ENCODE measurements at regions not wholly inside any gene's neighbourhood (a gene's known extent, or its start where the extent isn't known, plus 50 kb on each side); places are given as distances from the start of the nearest gene placed in this dataset.
A peak's percentile ranks its signal among the peaks of the same experiment; 100 is the strongest.

- DNase-seq (ENCODE audit: low read depth), result no peak
Measured at GRCh38 chr12:42855362-42855950, 265.9 kb upstream of the PRICKLE1 start.

DNA sequence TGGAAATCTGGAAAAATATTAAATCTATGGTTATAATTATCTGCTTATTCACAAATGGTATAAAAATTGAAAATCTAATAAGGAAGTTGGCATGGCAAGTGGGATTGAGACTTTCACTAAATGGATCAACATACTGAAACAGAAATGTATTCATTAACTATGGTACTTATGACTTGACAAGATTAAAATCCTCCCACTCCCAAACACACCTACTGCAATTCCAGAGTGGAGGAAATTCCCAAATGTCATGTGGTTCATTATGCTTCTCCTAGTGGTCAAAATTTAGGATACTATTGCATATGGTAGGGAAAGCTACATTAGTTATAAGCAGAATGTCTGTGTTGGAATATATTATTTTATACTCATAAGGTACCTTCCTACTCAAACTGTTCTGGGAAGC, 265.3 kb upstream of the PRICKLE1 start:
- DNase-seq (ENCODE audit: low read depth), result no peak

DNA sequence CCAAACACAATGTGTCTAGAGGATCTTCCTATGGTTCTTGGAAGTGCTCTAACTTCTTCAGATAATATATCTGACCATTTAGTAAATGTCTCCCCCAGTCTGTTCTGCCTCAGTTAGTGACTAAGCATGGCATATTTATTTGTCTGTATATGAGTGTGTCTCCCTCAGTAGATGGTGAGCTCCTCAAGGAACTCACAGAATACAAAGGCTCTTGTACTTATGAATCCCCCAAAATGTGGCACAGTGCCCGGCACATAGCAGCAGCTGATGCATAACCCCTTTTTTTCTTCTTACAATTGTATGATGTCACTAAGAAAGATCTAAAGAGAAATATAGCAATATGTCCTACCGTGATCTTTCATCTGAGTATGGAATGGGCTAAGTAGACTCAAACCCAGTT, 264.7 kb upstream of the PRICKLE1 start:
- DNase-seq (ENCODE audit: low read depth), result no peak

- DNase-seq (ENCODE audit: low read depth), result no peak
Measured at GRCh38 chr12:42853370-42854140, 264.0 kb upstream of the PRICKLE1 start.

- DNase-seq (ENCODE audit: low read depth), result no peak
Measured at GRCh38 chr12:42846782-42847181, 257.2 kb upstream of the PRICKLE1 start.

GRCh38 chr12:42834062-42834461, 244.5 kb upstream of the PRICKLE1 start:
- no peak for DNase-seq (ENCODE audit: low read depth)

- DNase-seq (ENCODE audit: low read depth), result no peak
Measured at GRCh38 chr12:42828836-42829235, 239.3 kb upstream of the PRICKLE1 start.

DNA sequence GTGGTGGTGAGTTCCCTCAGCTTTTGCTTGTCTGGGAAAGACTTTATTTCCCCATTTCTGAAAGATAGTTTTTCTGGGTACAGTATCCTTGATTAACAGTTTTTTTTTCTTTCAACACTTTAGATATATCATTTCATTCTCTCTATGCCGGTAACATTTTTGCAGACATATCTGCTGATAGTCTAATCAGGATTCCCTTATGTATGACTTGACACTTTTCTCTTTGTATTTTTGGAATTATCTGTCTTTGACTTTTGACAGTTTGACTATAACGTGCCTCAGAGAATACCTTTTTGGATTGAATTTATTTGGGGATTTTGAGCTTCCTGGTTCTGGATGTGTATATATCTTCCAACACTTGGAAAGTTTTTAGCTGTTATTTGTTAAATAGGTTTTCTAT, 234.8 kb upstream of the PRICKLE1 start:
- DNase-seq (ENCODE audit: low read depth), result no peak

DNA sequence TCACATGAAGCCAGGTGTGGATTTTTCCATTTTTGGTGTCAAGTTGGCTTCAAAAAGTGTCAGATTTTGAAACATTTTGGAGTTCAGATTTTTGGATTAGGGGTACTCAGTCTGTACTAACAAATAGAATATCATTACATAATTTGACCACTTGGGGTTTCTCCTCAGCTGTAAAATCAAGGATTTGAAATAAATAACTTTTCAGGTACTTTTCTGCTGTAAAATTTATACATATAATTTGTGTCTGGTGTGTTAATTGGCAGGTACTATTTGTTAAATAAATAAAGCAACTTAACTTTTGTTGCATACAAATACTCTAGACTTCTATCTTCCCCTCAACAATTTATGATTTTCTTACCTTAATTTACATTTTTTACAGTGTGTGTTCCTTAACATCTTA, 234.1 kb upstream of the PRICKLE1 start:
- no peak for DNase-seq (ENCODE audit: low read depth)

DNA sequence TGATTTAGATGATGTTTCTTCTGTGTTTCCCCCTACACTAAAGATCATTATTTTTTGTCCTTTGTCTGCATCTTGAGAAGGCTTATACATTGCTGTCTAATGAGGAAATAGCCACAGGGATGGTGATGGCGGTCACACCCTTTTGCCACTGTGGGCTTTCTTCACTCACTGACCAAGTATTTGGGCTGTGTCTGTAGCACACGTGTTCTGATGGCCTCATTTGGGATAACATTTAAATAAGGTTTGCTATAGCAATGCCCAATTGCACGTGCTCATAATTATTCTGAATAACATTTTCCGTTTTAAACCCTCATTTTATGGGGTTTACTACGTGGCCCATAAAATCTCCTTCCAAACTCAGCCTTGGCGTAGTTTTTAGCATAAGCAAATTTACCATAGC, 230.3 kb upstream of the PRICKLE1 start:
- DNase-seq (ENCODE audit: low read depth), result no peak

GRCh38 chr12:42815068-42815467, 225.5 kb upstream of the PRICKLE1 start:
- no peak for DNase-seq (ENCODE audit: low read depth)

GRCh38 chr12:42812871-42813270, 223.3 kb upstream of the PRICKLE1 start:
- DNase-seq (ENCODE audit: low read depth), result no peak

DNA sequence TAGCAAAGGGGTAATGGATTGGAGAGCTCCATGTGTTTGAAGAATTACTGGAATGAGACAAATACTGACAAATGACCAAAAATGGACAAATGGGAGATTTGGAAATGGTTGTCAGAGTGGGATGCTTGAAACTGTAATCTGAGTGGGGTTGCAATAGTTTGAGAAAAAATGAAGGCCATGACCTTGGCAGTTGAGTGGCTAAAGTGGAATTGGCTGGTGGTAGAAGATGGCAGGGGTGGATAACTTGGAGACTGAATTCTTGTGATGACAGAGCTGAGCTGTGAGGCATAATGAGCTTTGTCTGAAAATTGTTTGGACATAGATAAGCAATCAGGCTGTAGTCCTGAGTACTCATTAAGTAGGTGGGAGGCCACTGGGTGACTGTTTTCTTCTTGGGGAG, 222.5 kb upstream of the PRICKLE1 start:
- DNase-seq (ENCODE audit: low read depth), result no peak

GRCh38 chr12:42810006-42810405, 220.5 kb upstream of the PRICKLE1 start:
- DNase-seq (ENCODE audit: low read depth), result peak; percentile 85

DNA sequence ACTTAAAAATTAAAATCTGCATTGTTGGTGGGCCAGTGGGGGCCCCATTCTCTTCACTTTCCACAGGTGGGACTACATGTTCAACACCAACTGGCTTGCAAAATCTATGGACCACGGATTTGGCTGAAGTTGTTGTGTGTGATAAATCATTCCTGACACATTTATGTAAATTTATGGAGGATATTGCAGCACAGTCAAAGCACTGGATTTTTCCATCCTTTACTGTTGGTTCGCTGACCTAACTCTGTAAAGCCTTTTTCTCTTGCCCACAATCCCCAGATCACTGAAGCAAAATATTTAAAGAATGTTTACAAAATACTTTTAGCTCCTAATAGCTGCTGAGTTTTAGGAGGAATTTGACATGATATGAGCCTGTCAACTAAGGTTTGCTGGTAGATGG, 219.7 kb upstream of the PRICKLE1 start:
- no peak for DNase-seq (ENCODE audit: low read depth)

GRCh38 chr12:42807766-42808165, 218.2 kb upstream of the PRICKLE1 start:
- DNase-seq (ENCODE audit: low read depth), result no peak

DNA sequence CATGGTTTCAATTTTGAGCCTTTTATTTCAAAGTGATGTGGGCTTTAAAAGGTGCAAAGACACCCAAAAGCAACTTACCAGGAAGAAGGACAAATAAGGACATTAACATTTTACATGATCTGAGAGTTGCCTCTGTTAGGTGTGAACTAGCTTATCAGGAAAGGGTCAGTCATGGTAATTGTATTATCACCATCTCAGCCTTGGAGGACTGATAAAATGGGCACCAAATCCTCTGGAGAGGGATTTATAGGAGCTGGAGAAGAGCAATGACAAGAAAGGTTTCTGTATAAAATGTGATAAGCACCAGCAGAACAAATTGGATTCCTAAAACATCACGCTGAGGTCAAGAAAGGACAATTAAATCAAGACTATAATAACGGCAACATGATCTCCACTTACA, 217.7 kb upstream of the PRICKLE1 start:
- no peak for DNase-seq (ENCODE audit: low read depth)

DNA sequence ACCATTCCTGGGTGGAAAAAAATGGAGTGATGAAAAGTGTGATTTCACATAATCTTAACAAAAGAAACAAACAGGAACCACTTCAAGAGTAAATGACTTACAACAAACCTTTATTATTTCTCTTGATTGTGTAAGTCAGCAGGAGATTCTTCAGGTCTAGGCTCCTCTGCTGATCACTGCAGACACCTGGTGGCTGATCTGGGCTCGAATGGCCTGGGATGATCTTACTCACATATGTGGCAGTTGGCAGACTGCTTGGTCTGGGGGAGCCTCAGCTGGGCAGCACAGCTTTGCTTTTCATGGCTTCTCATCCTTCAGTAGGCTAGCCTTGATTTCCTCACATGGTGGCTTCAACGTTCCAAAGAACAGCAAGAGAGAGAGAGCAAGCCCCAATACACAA, 215.4 kb upstream of the PRICKLE1 start:
- no peak for DNase-seq (ENCODE audit: low read depth)

- DNase-seq (ENCODE audit: low read depth), result no peak
Measured at GRCh38 chr12:42802785-42803189, 213.2 kb upstream of the PRICKLE1 start.

DNA sequence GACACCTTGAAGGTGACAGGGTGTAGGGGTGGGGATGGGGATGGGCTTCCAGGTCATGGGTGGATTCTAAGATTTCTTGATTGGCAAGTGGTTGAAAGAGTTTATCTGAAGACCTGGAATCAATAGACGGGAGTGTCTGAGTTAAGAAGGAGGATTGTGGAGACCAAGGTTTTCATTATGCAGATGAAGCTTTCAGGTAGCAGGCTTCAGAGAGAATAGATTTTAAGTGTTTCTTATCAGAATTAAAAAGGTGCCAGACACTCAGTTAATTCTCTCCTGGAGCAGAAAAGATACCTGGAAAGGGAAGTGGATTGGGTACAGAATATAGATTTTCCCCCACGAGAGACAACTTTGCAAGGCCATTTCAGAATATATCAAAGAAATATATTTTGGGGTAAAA, 211.7 kb upstream of the PRICKLE1 start:
- no peak for DNase-seq (ENCODE audit: low read depth)

DNA sequence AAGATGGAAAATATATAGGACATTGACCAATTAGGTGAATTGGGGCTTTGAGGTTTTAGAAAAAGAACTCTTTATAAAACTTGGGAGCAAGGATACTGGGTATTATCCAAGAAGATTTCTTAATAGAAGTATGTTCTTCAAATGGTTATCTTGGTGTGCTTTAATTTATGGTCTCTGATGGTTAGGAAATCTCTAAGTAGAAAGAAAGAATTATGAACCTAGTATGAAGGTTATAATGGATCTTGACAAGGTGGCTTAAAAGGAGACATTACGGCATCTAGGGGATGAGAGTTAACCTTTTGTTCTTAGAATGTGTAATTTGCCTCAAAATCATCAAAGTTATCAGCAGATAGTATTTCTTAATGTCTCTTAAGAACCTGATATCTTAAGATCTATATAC, 210.4 kb upstream of the PRICKLE1 start:
- no peak for DNase-seq (ENCODE audit: low read depth)

DNA sequence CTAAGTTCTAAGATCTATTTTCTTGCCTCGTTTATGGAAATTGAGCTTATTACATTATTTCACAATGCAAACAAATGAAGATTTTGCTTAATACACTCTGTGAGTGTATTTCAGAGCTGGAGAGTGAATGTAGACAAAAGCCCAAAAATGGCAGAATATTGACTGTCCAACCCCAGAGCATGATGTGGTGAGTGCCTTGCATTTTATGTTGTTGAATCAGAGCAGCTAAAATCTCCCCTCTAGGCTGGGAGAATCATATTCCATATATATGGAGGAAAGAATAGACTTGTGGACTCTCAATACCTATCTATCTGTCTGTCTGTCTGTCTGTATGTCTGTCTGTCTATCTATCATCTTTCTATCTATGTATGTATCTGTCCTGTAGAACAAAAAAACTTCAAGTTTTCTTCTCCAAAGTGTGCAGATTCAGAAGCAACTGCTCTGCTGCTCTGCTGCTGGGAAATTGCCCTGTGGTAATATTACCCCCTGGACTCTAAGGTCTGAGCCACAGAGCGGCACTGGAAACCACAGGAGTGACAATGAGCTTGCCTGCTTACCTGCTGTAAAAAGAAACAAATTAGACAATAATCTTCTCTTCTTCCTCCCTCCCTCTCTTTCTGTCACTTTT, 209.4 kb upstream of the PRICKLE1 start:
- no peak for DNase-seq (ENCODE audit: low read depth)

- no peak for DNase-seq (ENCODE audit: low read depth)
Measured at GRCh38 chr12:42794806-42795205, 205.3 kb upstream of the PRICKLE1 start.

DNA sequence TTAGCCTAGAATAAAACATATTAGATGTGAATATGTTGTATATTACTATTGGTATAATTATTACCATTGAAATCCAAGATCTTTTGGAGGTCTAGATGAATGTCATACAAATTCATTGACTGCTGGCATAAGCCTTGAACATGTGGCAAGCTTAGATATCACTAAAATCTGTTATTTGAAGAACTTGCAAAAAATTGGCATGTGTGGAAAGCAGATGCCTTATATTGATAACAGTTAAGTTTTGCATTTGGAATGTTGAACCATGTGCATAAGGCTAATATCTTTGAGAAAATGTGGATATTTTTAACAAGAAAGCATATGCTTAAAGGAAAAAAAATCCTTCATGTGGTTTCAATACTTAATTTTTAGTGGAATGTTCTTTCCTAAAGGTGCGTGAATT, 203.6 kb upstream of the PRICKLE1 start:
- DNase-seq (ENCODE audit: low read depth), result no peak
